ENCODE measurements at regions not wholly inside any gene's neighbourhood (a gene's known extent, or its start where the extent isn't known, plus 50 kb on each side); places are given as distances from the start of the nearest gene placed in this dataset.

DNA sequence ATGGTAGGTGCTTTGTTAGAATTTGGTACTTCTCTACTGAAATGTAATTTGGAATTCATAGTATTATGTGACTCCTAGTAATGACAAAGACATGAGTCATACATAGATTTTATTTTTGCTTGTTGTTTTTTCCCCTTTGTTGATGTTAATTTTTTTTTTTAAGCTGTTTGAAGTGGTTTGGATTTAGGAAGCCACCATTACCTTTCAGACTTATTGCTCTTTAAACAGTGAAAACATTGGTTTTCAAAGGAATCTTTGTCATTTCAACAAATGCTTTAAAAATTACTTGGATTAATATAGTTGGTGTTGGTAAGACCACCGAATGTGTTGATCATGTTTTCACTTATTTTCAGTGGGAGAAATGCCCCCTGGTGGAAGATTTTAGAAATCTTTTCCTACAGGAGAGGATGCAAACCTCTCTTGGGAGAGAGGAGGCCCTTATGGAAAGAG lies 170.1 kb upstream of the PITX1 start:
- TF ChIP-seq, protein P1, sequence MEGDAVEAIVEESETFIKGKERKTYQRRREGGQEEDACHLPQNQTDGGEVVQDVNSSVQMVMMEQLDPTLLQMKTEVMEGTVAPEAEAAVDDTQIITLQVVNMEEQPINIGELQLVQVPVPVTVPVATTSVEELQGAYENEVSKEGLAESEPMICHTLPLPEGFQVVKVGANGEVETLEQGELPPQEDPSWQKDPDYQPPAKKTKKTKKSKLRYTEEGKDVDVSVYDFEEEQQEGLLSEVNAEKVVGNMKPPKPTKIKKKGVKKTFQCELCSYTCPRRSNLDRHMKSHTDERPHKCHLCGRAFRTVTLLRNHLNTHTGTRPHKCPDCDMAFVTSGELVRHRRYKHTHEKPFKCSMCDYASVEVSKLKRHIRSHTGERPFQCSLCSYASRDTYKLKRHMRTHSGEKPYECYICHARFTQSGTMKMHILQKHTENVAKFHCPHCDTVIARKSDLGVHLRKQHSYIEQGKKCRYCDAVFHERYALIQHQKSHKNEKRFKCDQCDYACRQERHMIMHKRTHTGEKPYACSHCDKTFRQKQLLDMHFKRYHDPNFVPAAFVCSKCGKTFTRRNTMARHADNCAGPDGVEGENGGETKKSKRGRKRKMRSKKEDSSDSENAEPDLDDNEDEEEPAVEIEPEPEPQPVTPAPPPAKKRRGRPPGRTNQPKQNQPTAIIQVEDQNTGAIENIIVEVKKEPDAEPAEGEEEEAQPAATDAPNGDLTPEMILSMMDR (optimal IDR thresholded peaks at IDR 0.05 in 1 of 3, IDR thresholded peaks at IDR 0.05 in 1 of 3, conservative IDR thresholded peaks at IDR 0.05 in 1 of 3; ENCODE audit: extremely low read depth in 1 of 3, insufficient read depth in 2 of 3, low read length in 3 of 3) = no peak
- TF ChIP-seq EZH2 (IDR thresholded peaks at IDR 0.05; ENCODE audit: low read length) = no peak
